ENCODE measurements at regions not wholly inside any gene's neighbourhood (a gene's known extent, or its start where the extent isn't known, plus 50 kb on each side); places are given as distances from the start of the nearest gene placed in this dataset.
"Not testable (repeated sequence)": the region's sequence is repeated elsewhere in the genome, so short reads cannot be mapped to it uniquely, and the experiment has no call there.

DNA sequence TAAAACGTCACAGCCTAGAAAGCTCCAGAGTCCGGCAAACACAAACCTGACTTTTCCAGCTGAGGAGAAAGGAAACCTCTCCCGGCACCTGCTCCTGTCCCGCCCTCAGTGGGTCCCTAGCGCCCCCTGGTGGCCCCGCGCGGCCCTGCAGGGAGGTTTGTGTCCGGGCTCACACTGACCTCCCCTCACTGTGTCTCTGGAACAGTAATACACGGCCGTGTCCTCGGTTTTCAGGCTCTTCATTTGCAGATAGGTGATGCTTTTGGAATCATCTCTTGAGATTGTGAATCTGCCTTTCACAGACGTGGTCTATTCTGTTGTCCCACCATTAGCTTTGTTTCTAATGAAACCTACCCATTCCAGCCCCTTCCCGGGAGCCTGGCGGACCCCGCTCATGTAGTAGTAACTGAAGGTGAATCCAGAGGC, 731.2 kb downstream of the TMEM121 start:
- H3K4me3 Mint-ChIP-seq (ENCODE audit: unreplicated experiment); H3K36me3 Mint-ChIP-seq (ENCODE audit: insufficient read depth, unreplicated experiment); H3K4me1 ChIP-seq; BruUV-seq (replicated peaks); H3K9me3 ChIP-seq; H3K27ac Mint-ChIP-seq (ENCODE audit: unreplicated experiment); H3K4me3 ChIP-seq (ENCODE audit: low read depth, low read length); H3K4me1 Mint-ChIP-seq (ENCODE audit: low read depth, unreplicated experiment); H3K27me3 Mint-ChIP-seq (ENCODE audit: insufficient read depth, unreplicated experiment); H3K36me3 ChIP-seq (ENCODE audit: control insufficient read depth, insufficient read depth, low read length); H3K9me3 Mint-ChIP-seq (ENCODE audit: unreplicated experiment); POLR2A ChIA-PET; H3K27me3 ChIP-seq (replicated peaks; ENCODE audit: control insufficient read depth, insufficient read depth, low read length): not testable (repeated sequence)
- DNase-seq: peak; percentile 80 to 93
- intact Hi-C loops (cut with micrococcal nuclease; ENCODE audit: unreplicated experiment): loop anchor here (1.0 kb wide), 1 partner anchor 50 kb away; no protein-coding TSS in a partner anchor
- TF ChIP-seq, protein P1, sequence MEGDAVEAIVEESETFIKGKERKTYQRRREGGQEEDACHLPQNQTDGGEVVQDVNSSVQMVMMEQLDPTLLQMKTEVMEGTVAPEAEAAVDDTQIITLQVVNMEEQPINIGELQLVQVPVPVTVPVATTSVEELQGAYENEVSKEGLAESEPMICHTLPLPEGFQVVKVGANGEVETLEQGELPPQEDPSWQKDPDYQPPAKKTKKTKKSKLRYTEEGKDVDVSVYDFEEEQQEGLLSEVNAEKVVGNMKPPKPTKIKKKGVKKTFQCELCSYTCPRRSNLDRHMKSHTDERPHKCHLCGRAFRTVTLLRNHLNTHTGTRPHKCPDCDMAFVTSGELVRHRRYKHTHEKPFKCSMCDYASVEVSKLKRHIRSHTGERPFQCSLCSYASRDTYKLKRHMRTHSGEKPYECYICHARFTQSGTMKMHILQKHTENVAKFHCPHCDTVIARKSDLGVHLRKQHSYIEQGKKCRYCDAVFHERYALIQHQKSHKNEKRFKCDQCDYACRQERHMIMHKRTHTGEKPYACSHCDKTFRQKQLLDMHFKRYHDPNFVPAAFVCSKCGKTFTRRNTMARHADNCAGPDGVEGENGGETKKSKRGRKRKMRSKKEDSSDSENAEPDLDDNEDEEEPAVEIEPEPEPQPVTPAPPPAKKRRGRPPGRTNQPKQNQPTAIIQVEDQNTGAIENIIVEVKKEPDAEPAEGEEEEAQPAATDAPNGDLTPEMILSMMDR (IDR thresholded peaks at IDR 0.05; ENCODE audit: insufficient read depth in 1 of 2, low read depth in 1 of 2, low read length in 1 of 2, severe bottlenecking in 1 of 2, unreplicated experiment in 1 of 2): peak; percentile 79 to 88
- CTCF ChIA-PET: interaction anchor here (0.8 to 1.5 kb wide), 3 partner anchors 20 to 163 kb away, joined by 3 to 5 read pairs (median 4); no protein-coding TSS in a partner anchor

- no peaks in the 10 kb centered on the region for H3K4me1 Mint-ChIP-seq (ENCODE audit: low read depth, unreplicated experiment)
- H3K9me3 ChIP-seq: no peaks in the 10 kb centered on the region
- H3K4me3 ChIP-seq (ENCODE audit: low read depth, low read length): no peak overlapping the region
- peak in 1 of 2 experiments; percentile 59 for DNase-seq
- H3K4me3 Mint-ChIP-seq (ENCODE audit: unreplicated experiment): no peak overlapping the region
- TF ChIP-seq, protein P1 (IDR thresholded peaks at IDR 0.05; ENCODE audit: insufficient read depth in 1 of 2, low read depth in 1 of 2, low read length in 1 of 2, severe bottlenecking in 1 of 2, unreplicated experiment in 1 of 2): peak; percentile 25 to 31
- CTCF ChIA-PET: no interaction called here
- no peaks in the 10 kb centered on the region for H3K36me3 ChIP-seq (ENCODE audit: control insufficient read depth, insufficient read depth, low read length)
- no peaks in the 10 kb centered on the region for H3K36me3 Mint-ChIP-seq (ENCODE audit: insufficient read depth, unreplicated experiment)
- no peaks in the 10 kb centered on the region for H3K9me3 Mint-ChIP-seq (ENCODE audit: unreplicated experiment)
- no TSS peak for BruUV-seq (replicated peaks)
- intact Hi-C loops (cut with micrococcal nuclease; ENCODE audit: unreplicated experiment): no loop called here
- no peaks in the 10 kb centered on the region for H3K4me1 ChIP-seq
- H3K27me3 ChIP-seq (replicated peaks; ENCODE audit: control insufficient read depth, insufficient read depth, low read length): no peaks in the 10 kb centered on the region
- no peak overlapping the region for H3K27ac Mint-ChIP-seq (ENCODE audit: unreplicated experiment)
- POLR2A ChIA-PET: no interaction called here
- peaks cover 12% of the 10 kb centered on the region for H3K27me3 Mint-ChIP-seq (ENCODE audit: insufficient read depth, unreplicated experiment)
These were observed 741.8 kb downstream of the TMEM121 start for GRCh38 chr14:106268013-106268727.

DNA sequence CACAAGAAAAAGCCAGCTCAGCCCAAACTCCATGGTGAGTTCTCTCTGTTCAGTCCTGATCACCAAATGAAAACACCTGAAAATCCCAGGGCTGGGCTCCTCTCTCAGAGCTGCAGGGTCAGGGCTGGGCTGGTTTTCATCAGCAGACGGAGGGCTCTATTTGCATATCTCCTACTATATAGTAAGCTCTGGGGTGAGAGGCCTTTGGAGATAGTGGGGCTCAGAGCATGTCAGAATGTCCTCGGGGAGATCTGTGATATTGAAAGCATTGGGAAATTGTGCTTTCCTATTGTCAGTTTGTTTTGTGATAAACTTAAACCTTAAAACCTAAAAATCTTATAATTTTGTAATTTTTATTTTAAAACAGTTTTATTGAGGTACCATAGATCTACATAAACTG, 742.6 kb downstream of the TMEM121 start:
- Mint-ChIP-seq H3K36me3 (ENCODE audit: insufficient read depth, unreplicated experiment) (no peaks in the 10 kb centered on the region), H3K27ac (ENCODE audit: unreplicated experiment) (no peak overlapping the region), H3K4me3 (ENCODE audit: unreplicated experiment) (no peak overlapping the region), H3K4me1 (ENCODE audit: low read depth, unreplicated experiment) (no peaks in the 10 kb centered on the region), H3K27me3 (ENCODE audit: insufficient read depth, unreplicated experiment) (peaks cover 14% of the 10 kb centered on the region), H3K9me3 (ENCODE audit: unreplicated experiment) (no peaks in the 10 kb centered on the region)
- no TSS peak for BruUV-seq (replicated peaks)
- no peaks in the 10 kb centered on the region for H3K4me1 ChIP-seq
- H3K9me3 ChIP-seq: no peaks in the 10 kb centered on the region
- no peaks in the 10 kb centered on the region for H3K36me3 ChIP-seq (ENCODE audit: control insufficient read depth, insufficient read depth, low read length)
- ChIA-PET POLR2A (no interaction called here), CTCF (no interaction called here)
- DNase-seq: no peak
- H3K4me3 ChIP-seq (ENCODE audit: low read depth, low read length): no peak overlapping the region
- TF ChIP-seq, protein P1 (IDR thresholded peaks at IDR 0.05; ENCODE audit: insufficient read depth in 1 of 2, low read depth in 1 of 2, low read length in 1 of 2, severe bottlenecking in 1 of 2, unreplicated experiment in 1 of 2): no peak
- H3K27me3 ChIP-seq (replicated peaks; ENCODE audit: control insufficient read depth, insufficient read depth, low read length): no peaks in the 10 kb centered on the region
- intact Hi-C loops (cut with micrococcal nuclease; ENCODE audit: unreplicated experiment): no loop called here
